GM19328 (cell line): ENCODE measurements at regions not wholly inside any gene's neighbourhood (a gene's known extent, or its start where the extent isn't known, plus 50 kb on each side); places are given as distances from the start of the nearest gene placed in this dataset.

Experiments
- ATAC-seq: cut with Tn5 transposase; IDR thresholded peaks from one replicate; pipeline ENCODE4 v1.9.1; 2021; ENCODE audit warnings: mild to moderate bottlenecking, moderate library complexity; ENCODE audit not compliant: unreplicated experiment

DNA sequence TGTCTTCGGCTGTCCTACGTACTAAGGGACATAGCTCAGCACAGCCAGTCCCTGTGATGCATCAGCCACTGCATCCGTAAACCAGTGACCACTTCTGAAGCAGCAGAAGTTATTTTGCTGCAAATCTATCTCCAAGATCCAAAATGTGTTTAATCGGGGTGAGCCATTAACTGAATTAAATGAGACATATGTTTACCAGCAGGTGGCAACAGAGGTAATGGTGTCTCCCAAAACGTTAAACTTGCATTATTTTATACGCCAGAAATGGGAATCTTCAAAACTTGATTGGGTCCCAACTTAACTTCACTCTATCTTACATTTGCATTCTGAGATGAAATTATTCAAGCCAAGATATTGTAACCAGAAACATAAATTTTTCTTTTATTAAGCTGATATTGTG lies 75.3 kb upstream of the BOC start:
- no peak for ATAC-seq

DNA sequence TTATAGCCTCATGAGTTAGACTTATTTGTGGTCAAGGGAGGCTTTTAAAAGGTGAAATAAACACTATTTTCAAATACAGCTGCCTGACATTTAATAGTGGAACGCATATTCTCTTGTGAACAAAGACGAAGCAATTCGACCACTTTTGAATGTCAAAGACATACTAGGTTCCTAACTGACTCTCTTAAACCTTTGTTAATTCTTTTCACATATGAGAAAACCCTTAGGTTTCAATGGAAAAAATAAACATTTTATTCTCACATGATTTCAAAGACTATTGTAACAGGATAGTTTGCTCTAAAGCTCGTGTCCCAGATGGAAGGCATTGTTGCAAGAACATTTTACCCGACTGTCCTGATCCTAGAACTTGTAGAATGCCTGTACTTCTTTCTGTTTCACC lies 74.8 kb upstream of the BOC start:
- ATAC-seq = no peak

DNA sequence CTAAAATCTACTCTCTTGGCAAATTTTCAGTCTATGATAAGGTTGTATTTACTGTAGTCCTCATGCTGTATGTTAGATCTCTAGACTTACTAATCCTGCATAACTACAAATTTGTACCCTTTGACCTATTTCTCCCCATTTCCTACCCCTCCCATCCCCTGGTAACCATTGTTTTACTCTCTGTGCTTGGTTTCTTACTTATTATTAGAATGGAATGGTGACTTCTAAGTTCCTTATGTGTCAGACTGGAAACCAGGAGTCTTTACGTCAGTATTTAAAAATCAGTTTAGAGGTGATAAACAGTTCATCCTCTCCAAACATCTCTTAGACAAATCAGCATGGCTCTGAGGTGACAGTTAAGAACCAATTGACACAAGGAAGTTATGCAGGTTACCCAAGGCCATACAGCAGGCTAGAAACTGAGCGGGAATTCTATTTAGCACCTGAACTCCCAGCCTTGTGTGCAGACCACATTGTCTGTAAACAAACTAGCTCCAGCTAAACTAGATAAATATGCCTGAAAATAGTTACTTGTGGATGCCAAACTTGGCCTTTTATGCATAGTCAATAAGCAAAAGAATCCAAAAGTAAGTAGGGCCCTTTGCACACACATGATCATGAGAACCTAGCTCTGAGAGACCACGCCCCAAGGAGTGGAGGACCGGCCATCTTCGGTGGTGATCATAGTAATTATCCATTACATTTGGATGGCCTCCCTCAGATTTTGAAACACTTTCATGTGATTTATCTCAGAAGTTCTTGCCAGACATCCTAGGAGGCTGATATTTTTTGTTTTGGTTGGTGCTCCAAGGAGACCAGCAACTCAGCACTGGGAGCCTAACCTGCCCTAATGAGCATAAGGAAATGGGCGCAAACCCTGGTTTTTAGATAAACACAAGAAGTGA lies 72.3 kb upstream of the BOC start:
- no peak for ATAC-seq

DNA sequence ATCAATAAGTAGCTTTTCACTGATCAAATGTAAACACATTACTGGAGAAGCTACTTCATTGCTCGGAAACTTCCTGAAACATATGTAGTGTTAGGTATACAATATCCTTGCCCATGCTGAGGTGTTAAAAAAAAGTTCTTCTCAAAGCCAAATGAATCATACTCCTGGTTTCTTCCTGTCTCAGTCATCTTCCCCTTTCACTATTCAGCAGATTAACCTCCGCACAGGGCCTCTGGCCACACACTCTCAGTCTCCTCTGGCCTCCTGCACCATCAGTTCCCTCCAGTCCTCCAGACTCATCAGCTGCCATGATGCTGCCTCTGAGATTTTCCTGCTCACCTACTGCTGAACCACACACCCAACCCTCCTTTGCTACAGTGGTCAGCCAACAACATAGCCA lies 70.5 kb upstream of the BOC start:
- ATAC-seq = no peak

DNA sequence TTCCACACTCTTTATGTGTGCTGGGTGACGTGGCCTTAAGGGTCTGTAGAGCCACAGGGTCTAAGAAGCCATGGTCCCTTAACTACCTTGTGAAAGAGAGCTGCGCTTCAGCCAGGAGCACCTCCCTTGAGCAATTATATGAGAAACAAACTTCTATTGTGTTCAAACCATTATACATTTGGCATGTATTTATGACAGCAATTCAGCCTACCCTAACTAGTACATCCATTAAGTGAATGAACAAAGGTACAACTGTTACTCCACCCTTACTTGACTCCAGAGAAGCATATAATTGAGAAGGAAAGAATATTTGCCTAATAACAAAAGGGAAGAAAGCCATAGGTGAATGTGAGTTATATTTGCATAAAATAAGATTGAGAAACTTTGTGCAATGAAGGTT lies 69.8 kb upstream of the BOC start:
- no peak for ATAC-seq

DNA sequence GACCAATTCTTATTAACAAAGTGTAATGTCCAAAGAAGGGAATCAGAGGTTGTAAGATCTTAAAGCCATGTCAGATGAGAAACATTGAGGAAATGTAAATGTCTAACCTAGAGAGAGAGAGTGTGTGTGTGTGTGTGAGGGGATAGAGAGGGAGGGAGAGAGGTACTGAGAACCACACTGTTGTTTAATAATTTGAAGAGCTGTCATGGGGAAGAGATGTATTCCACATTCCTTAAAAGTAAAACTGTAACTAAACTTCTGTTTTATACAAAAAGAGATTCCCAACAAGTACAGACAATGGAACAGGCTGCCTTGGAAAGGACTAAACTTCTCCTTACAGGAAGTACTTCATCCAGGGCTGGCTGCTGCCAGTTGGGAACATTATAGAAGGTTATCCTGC lies 68.9 kb upstream of the BOC start:
- no peak for ATAC-seq

DNA sequence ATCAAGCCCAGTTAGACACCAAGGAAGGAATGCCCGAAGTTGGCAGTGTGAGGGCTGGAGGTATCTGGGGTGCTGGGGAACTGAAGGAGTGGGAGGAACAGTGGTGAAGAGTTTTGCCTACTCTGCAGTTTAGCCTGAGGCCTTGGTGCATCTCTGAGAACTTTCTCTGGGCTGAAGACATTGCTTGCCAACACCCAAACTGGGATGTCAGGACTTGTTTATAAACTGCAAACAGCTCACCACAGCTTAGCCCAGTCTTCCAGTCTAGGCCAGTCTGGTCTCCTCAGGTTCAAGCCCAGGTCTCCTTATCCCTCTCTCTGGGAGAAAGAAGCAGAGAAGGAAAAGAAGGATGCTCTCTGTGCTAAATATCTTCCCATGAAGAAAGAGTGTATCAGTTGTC lies 68.0 kb upstream of the BOC start:
- no peak for ATAC-seq

DNA sequence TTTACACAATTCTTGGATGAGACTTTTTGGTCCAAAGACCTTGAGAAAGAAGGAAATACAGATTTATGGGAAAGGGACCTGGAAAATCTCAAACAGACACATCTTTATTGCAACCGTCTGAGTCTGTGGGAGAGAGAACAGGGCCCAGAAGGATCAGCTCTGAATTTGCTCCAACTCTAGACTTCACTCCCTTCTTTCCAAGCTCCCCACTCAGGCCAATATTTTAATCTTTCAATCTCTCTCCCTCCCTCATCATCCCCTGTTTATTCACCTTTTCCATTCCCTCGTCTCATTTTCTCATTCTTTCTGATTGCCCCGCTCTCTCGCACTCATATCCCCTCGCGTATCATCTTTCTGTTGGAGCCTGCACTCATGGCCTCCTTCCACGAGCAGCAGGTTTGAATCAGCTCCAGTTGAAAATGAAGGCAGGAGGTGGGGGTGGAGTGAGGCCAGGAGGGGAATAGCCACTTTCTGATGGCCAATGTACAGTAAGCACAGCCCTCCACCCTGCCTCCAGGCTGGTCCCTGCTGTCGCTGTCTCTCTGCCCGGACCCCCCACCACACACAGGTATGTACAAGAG lies 63.6 kb upstream of the BOC start:
- ATAC-seq = no peak

DNA sequence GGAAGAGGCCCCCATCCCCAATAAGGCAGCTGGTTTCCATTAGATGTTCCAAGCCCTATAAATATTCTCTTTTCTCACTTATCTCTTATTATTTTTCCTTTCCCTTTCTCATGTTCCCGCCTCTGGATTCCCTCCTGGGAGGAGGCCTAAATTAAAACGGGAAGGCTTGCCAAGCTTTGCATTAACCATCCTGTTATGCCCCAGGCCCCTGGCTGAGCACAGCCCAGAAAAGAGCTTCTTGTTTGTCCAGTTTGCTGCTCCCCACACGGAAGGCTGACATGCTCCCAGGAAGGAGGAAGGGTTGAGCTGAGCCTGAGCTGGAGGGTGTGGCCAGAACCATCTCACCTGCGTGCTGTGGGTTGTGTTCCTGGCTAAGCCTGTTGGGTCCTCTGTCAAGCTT lies 63.1 kb upstream of the BOC start:
- ATAC-seq = no peak

DNA sequence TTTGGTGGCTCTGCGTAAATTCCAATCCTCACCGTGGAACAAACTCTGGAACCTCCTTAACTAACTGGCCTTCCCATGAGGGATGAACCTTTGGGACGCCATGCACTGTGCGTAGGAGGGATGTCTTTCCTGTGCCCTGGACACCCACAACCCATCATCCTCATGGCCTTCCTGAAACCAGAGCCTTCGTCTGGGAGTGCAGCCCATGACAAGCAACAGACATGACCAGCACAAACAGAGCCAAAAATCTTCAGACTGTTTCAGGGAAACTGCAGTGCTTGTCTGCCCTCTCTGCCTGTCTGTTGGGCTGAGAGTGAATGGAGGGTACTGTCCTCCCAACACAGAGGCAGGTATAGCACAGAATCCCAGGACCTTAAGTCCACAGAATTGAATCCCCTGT lies 61.1 kb upstream of the BOC start:
- ATAC-seq = no peak

DNA sequence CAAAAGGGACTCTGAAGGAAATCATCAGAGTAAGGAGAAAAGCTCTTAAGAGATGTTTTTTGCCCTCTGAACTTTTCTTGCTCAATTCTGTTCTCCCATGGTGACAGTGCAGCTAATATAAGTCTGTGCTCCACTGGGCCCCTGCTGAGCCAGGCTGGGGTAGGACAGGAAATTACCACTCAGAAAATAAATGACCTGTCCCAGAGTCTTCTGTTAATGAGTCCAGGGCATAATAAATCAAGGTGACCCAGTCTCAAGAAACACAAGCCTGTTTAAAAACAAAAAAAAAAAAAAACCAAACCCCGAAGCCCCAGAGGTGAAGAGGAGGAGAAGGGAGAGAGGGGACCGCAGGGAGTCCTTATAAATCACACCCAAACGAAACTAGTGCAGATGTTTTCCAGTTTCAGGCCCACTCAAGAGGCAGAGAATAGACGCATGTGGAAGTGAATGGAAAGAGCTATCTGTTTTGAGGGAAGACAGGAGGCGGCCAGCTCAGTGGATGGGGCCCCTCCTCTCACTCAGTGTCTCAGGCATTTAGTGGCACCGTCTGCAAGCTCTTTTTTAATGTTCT lies 59.8 kb upstream of the BOC start:
- no peak for ATAC-seq

DNA sequence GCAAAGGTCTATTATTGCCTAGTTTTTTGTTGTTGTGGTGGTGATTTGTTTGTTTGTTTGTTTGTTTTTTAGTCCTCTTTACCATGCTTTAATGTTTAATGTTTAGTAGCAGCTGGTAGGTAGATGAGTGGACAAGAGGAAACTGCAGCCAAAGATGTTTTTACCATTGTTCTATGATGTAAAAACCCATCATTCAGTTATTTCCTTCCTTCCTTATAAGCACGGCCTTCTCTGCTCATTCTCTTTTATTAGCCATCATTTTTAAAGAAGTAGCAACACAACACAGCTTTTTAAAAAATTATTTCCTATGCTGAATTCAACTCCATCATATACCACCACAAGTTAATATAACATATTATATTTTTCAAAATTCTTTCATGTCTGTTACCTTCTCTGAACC lies 58.5 kb upstream of the BOC start:
- ATAC-seq = no peak

DNA sequence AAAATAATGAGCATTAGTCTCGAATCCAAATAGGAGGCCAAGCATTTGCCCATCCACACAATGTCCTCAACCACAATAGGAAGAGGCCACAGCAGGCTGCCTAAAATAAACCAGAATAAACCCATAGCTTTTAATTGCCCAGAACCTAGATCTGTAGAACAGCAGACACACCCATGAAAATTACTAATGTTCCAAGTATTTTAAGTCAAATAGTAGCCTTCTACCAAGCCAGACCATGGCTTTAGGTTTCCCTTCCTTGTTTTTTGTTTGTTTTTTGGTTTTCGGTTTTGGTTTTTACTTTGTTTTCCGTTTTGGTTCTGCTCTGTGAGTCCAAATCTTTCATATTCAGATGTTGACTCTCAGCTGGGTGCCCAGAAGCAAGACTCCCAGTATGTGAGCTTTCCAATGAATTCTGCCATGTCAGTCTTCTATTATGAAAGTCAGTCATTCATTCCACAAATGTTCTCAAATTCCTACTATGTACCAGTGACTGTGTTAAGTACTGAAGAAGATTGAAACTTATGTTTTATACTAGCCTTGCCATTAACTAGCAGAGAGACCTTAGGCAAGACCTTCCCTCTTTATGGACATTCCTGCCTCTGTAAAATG lies 57.8 kb upstream of the BOC start:
- no peak for ATAC-seq

DNA sequence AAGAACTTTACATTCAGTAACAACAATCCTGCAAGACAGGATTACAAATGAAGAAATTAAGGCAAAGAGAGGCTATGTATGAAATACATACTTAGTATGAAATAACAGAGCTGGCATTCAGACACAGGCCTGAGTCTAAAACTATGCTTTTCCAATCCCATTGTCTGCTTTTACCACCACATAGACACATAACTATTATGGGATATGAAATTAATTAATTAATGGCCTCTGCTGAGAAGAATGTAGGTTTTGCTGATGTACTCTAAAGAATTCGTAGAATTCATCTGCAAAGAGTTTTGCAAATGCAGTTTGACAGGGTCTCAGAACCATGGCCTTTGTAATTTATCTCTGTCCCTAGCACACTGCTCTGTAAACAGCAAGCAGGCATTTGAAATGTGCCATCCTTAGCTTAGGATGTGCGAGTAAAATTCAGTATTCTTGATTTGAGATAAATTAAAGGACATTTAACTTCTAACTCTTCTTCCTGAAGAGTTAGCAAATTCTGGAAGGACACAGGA lies 54.5 kb upstream of the BOC start:
- ATAC-seq = no peak

DNA sequence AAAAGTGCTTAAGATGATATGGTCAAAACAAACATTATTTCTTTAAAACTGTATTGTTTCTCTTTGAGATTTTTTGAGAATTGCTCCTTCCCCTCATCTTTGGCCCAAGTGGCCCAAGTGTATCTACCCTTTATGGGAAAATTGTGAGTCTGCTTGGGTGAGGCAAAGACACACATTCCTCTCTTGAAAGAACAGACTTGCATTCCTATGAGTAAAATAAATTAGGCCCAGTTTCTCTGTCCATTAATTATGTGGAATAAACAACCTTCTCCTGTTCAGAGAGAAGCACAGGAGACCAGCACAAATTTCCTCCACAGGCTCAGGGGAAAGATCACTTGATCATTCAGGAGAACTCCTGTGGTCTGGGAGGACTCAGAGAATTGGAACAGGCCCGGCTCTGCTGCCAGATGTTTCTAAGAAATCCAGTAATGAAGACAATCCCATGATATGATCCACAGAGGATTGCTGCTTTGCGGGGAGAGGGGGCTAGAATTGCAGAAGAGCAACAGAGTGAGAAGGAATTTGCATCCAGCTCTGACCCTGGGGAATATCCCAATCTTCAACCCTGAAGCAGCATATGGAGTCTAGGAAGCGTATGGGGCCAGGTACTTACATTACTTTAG lies 53.8 kb upstream of the BOC start:
- no peak for ATAC-seq

DNA sequence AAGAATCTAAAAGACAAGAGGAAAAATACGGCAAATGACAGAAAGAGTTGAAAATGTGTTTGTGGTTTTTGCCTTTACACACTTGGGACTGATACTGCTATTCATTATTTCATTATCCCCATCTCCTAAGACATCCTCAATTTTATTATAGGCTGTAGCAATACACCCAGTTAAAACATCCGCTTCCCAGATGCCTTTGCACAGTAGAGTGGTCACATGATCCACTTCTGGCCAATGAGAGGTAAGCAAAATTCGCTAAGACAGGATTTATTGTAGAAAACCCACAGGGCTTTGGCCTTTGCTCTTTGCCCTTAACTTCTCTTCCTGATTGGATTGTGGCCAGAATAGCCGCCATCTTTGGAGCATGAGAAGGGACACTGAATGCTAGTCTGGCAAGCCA lies 53.2 kb upstream of the BOC start:
- no peak for ATAC-seq
